ENCODE measurements at regions not wholly inside any gene's neighbourhood (a gene's known extent, or its start where the extent isn't known, plus 50 kb on each side); places are given as distances from the start of the nearest gene placed in this dataset.

DNA sequence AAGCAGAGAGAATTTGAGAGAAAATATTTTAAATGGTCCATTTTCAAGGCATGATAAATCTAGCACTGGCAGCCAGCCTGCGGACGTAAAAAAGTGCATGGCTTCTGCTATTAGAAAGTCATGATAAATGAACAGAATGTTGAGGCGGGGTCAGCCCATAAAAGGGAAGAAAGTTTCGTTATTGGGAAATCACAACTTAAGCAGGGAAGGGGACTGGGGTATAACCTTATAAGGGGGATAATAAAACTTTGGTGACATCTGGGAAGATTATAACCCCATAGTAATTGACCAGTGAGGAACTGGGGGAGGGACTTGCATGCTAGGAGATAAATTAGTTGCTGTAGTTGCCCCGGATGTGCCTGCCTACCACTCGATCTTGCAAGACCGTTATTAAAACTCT lies 88.4 kb upstream of the PLSCR4 start:
- Histone ChIP-seq H3K4me2 (ENCODE audit: low read length) (no peak overlapping the region), H3K27ac (ENCODE audit: low read depth, low read length, poor library complexity, severe bottlenecking) (no peak overlapping the region), H3K79me2 (ENCODE audit: insufficient read depth, low read depth, low read length) (no peaks in the 10 kb centered on the region), H3K9me3 (ENCODE audit: low read length) (no peaks in the 10 kb centered on the region), H3K36me3 (ENCODE audit: insufficient read depth, low read length) (no peaks in the 10 kb centered on the region), H3K4me1 (ENCODE audit: insufficient read depth, low read length, poor library complexity, severe bottlenecking) (no peaks in the 10 kb centered on the region), H4K20me1 (ENCODE audit: insufficient read depth, low read length) (no peaks in the 10 kb centered on the region), H3K4me3 (ENCODE audit: low read depth, low read length, poor library complexity, severe bottlenecking) (no peak overlapping the region), H2AFZ (ENCODE audit: low read length) (no peak overlapping the region), H3K9me2 (ENCODE audit: insufficient read depth, low read length) (no peaks in the 10 kb centered on the region)
- TF ChIP-seq, protein P1, sequence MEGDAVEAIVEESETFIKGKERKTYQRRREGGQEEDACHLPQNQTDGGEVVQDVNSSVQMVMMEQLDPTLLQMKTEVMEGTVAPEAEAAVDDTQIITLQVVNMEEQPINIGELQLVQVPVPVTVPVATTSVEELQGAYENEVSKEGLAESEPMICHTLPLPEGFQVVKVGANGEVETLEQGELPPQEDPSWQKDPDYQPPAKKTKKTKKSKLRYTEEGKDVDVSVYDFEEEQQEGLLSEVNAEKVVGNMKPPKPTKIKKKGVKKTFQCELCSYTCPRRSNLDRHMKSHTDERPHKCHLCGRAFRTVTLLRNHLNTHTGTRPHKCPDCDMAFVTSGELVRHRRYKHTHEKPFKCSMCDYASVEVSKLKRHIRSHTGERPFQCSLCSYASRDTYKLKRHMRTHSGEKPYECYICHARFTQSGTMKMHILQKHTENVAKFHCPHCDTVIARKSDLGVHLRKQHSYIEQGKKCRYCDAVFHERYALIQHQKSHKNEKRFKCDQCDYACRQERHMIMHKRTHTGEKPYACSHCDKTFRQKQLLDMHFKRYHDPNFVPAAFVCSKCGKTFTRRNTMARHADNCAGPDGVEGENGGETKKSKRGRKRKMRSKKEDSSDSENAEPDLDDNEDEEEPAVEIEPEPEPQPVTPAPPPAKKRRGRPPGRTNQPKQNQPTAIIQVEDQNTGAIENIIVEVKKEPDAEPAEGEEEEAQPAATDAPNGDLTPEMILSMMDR (conservative IDR thresholded peaks at IDR 0.05; ENCODE audit: low read length) = no peak
- no peak for TF ChIP-seq EZH2phosphoT487 (IDR thresholded peaks at IDR 0.05; ENCODE audit: borderline replicate concordance, low read depth, low read length)
- intact Hi-C loops (cut with micrococcal nuclease; ENCODE audit: unreplicated experiment) = no loop called here
- no TSS peak for BruUV-seq (replicated peaks)
- DNase-seq (ENCODE audit: low spot score) = no peak
- ChIA-PET CTCF (ENCODE audit: unreplicated experiment) (no interaction called here), POLR2A (no interaction called here)

DNA sequence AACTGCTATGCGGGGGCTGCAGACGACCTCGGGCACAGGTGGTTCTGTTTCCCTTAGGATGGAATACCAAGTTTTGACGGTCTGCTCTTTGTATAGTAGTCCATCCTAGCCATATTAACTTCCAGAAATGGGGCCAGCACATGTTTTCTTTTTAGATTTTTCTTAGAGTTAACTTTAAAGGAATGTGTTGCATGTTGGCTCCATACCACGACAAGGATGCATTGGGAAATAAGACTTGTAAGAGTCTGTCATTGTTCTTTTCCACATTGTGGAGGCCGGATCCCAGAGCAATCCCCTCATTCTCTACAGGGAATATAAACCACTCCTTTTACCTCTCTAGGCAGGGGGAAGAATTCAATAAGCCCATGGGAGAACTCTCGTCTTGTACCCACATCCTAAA lies 87.1 kb upstream of the PLSCR4 start:
- no peak for DNase-seq (ENCODE audit: low spot score)
- no peaks in the 10 kb centered on the region for H3K4me1 ChIP-seq (ENCODE audit: insufficient read depth, low read length, poor library complexity, severe bottlenecking)
- H3K9me2 ChIP-seq (ENCODE audit: insufficient read depth, low read length) = no peaks in the 10 kb centered on the region
- CTCF ChIA-PET (ENCODE audit: unreplicated experiment) = no interaction called here
- no peaks in the 10 kb centered on the region for H4K20me1 ChIP-seq (ENCODE audit: insufficient read depth, low read length)
- no peak overlapping the region for H3K27ac ChIP-seq (ENCODE audit: low read depth, low read length, poor library complexity, severe bottlenecking)
- BruUV-seq (replicated peaks) = no TSS peak
- intact Hi-C loops (cut with micrococcal nuclease; ENCODE audit: unreplicated experiment) = no loop called here
- H3K4me2 ChIP-seq (ENCODE audit: low read length) = no peak overlapping the region
- POLR2A ChIA-PET = no interaction called here
- no peak for TF ChIP-seq EZH2phosphoT487 (IDR thresholded peaks at IDR 0.05; ENCODE audit: borderline replicate concordance, low read depth, low read length)
- TF ChIP-seq, protein P1 (conservative IDR thresholded peaks at IDR 0.05; ENCODE audit: low read length) = no peak
- H3K9me3 ChIP-seq (ENCODE audit: low read length) = no peaks in the 10 kb centered on the region
- H2AFZ ChIP-seq (ENCODE audit: low read length) = no peak overlapping the region
- H3K79me2 ChIP-seq (ENCODE audit: insufficient read depth, low read depth, low read length) = no peaks in the 10 kb centered on the region
- H3K36me3 ChIP-seq (ENCODE audit: insufficient read depth, low read length) = no peaks in the 10 kb centered on the region
- H3K4me3 ChIP-seq (ENCODE audit: low read depth, low read length, poor library complexity, severe bottlenecking) = no peak overlapping the region

DNA sequence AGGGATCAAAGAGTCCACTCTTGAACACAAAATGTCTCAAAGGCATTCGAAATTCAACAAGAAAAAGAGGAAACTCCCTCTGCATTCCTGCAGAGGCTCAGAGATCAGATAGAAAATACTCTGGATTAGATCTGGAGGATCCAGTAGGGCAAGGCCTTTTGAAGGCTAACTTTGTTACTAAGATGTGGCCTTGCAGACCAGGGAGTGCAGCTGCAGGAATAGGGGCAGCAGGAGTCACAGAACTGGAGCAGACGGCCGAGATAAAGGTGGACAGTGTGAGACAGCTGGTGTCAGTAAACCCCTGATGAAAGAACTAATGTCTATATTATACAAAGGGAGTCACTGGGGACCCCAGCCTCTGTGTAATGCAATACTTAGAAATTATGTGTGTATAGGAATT lies 84.5 kb upstream of the PLSCR4 start:
- H3K4me2 ChIP-seq (ENCODE audit: low read length) = no peak overlapping the region
- no peak overlapping the region for H3K4me3 ChIP-seq (ENCODE audit: low read depth, low read length, poor library complexity, severe bottlenecking)
- DNase-seq (ENCODE audit: low spot score) = no peak
- no peaks in the 10 kb centered on the region for H3K9me2 ChIP-seq (ENCODE audit: insufficient read depth, low read length)
- ChIA-PET POLR2A (no interaction called here), CTCF (ENCODE audit: unreplicated experiment) (no interaction called here)
- H2AFZ ChIP-seq (ENCODE audit: low read length) = no peak overlapping the region
- H3K79me2 ChIP-seq (ENCODE audit: insufficient read depth, low read depth, low read length) = no peaks in the 10 kb centered on the region
- H3K4me1 ChIP-seq (ENCODE audit: insufficient read depth, low read length, poor library complexity, severe bottlenecking) = no peaks in the 10 kb centered on the region
- H3K36me3 ChIP-seq (ENCODE audit: insufficient read depth, low read length) = no peaks in the 10 kb centered on the region
- BruUV-seq (replicated peaks) = no TSS peak
- no peak overlapping the region for H3K27ac ChIP-seq (ENCODE audit: low read depth, low read length, poor library complexity, severe bottlenecking)
- TF ChIP-seq, protein P1 (conservative IDR thresholded peaks at IDR 0.05; ENCODE audit: low read length) = no peak
- TF ChIP-seq EZH2phosphoT487 (IDR thresholded peaks at IDR 0.05; ENCODE audit: borderline replicate concordance, low read depth, low read length) = no peak
- intact Hi-C loops (cut with micrococcal nuclease; ENCODE audit: unreplicated experiment) = no loop called here
- H4K20me1 ChIP-seq (ENCODE audit: insufficient read depth, low read length) = no peaks in the 10 kb centered on the region
- H3K9me3 ChIP-seq (ENCODE audit: low read length) = no peaks in the 10 kb centered on the region
